Tibial artery (tissue), 4 donors: ENCODE measurements at regions not wholly inside any gene's neighbourhood (a gene's known extent, or its start where the extent isn't known, plus 50 kb on each side); places are given as distances from the start of the nearest gene placed in this dataset.

ENCODE experiments used
- DNase-seq, 2 donors: peaks; one replicate each; pipeline ENCODE4 v3.0.0-alpha.2; 2019
- H3K27ac ChIP-seq, 2 donors: fragments of 200-600 bp; sonication (generic) in 1 of 2; 1 replicate in 1 of 2; 2 replicates in 1 of 2; pipeline ENCODE4 v1.5.1; 2018 to 2019; ENCODE audit warnings: mild to moderate bottlenecking in 1 of 2
- H3K27me3 ChIP-seq, 2 donors: fragments of 200-600 bp; sonication (generic) in 1 of 2; one replicate each; pipeline versions ENCODE4 v1.5.1 to v1.6.0; 2016 to 2019
- H3K36me3 ChIP-seq, 3 donors: fragments of 200-600 bp; sonication (generic) in 2 of 3; one replicate each; pipeline ENCODE4 v1.5.1; 2016 to 2019; ENCODE audit warnings: mild to moderate bottlenecking in 2 of 3
- H3K4me1 ChIP-seq, 4 donors: fragments of 200-600 bp; sonication (generic) in 2 of 4; 1 replicate in 3 of 4; 2 replicates in 1 of 4; pipeline ENCODE4 v1.5.1; 2016 to 2019
- H3K4me3 ChIP-seq, 2 donors: fragments of 200-600 bp; sonication (generic) in 1 of 2; 1 replicate in 1 of 2; 2 replicates in 1 of 2; pipeline ENCODE4 v1.5.1; 2018 to 2019; ENCODE audit warnings: mild to moderate bottlenecking in 2 of 2
- H3K9me3 ChIP-seq, 3 donors: fragments of 200-600 bp; sonication (generic) in 1 of 3; one replicate each; pipeline ENCODE4 v1.5.1; 2016 to 2019
- CTCF ChIP-seq, 2 experiments: fragments of 200-600 bp in 1 of 2; fragments of 450-650 bp in 1 of 2; IDR thresholded peaks; one replicate each; pipeline ENCODE4 v1.5.1; 2017 to 2019; ENCODE audit warnings: antibody characterized with exemption in 2 of 2, mild to moderate bottlenecking in 1 of 2, moderate library complexity in 1 of 2
- intact Hi-C: fragments of 100-400 bp; cut with DNase I; formaldehyde crosslinking; loops from one replicate; pipeline ENCODE4 v1.15.0; 2023; ENCODE audit warnings: low total_unique reads

- no peak overlapping the region for H3K27ac ChIP-seq
- H3K36me3 ChIP-seq: no peaks in the 10 kb centered on the region
- no peaks in the 10 kb centered on the region for H3K9me3 ChIP-seq
- intact Hi-C loops: no loop called here
- no peak overlapping the region for H3K4me3 ChIP-seq
- H3K27me3 ChIP-seq: peaks cover 0 to 7% of the 10 kb centered on the region in 2 donors
- no peak for TF ChIP-seq CTCF (IDR thresholded peaks at IDR 0.05)
- DNase-seq: no peak
- no peaks in the 10 kb centered on the region for H3K4me1 ChIP-seq
These were observed 163.7 kb downstream of the WSCD1 start for GRCh38 chr17:6233856-6234255.

GRCh38 chr17:6233339-6233738 lies 163.2 kb downstream of the WSCD1 start:
- intact Hi-C loops: no loop called here
- Histone ChIP-seq H3K27ac (no peak overlapping the region), H3K4me1 (no peaks in the 10 kb centered on the region), H3K27me3 (peaks cover 0 to 6% of the 10 kb centered on the region in 2 donors), H3K9me3 (no peaks in the 10 kb centered on the region), H3K4me3 (no peak overlapping the region), H3K36me3 (no peaks in the 10 kb centered on the region)
- DNase-seq: no peak
- TF ChIP-seq CTCF (IDR thresholded peaks at IDR 0.05): no peak

- TF ChIP-seq CTCF (IDR thresholded peaks at IDR 0.05): no peak
- Histone ChIP-seq H3K27ac (no peak overlapping the region), H3K36me3 (no peaks in the 10 kb centered on the region), H3K27me3 (peaks cover 0 to 2% of the 10 kb centered on the region in 2 donors), H3K4me3 (no peak overlapping the region), H3K9me3 (no peaks in the 10 kb centered on the region), H3K4me1 (no peaks in the 10 kb centered on the region)
- DNase-seq: no peak
- intact Hi-C loops: no loop called here
These were observed 162.5 kb downstream of the WSCD1 start for GRCh38 chr17:6232732-6233101.

DNA sequence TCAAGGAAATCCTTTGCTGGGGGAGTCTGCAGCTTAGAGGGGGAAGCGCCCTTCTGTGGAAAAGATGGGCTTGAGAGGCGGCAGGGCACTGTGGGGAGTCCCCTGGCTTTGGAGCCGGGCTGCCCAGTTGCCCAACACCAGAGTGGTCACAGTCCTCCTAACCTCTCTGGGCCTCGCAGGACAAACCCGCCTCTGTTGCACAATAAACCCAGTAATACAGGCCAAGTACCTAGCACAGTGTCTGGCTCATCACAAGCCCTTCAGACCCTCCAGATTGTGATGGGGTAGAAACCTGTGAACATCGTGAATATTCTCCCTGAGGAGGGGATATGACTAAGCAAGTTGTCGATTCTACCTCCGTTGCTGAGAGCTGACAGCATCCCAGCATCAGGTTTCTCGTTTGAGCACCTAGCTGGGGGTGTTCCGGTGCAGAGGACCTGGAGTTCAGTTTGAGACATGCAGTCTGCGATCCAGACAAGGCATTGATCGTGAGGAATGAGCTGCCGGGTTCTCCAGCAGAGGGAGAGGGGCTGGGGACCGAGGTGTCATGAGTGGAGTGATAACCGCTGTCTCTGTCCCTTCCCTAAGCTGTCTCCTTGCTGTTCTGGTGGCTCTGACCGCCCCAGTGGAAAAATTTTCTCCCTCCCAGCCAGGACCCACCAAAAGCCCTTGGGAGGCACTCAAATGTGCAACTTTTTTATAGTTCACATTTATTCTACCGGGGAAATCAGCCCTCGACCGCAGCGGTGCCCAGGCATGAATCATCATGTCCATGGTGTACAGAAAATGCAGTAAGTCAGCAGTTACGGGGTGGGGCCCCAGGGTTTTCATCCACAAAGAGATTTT lies 161.9 kb downstream of the WSCD1 start:
- Histone ChIP-seq H3K4me1 (no peaks in the 10 kb centered on the region), H3K27ac (no peak overlapping the region), H3K27me3 (peaks cover 0 to 2% of the 10 kb centered on the region in 2 donors), H3K9me3 (no peaks in the 10 kb centered on the region), H3K4me3 (no peak overlapping the region), H3K36me3 (no peaks in the 10 kb centered on the region)
- TF ChIP-seq CTCF (IDR thresholded peaks at IDR 0.05): no peak
- DNase-seq: no peak
- intact Hi-C loops: no loop called here

DNA sequence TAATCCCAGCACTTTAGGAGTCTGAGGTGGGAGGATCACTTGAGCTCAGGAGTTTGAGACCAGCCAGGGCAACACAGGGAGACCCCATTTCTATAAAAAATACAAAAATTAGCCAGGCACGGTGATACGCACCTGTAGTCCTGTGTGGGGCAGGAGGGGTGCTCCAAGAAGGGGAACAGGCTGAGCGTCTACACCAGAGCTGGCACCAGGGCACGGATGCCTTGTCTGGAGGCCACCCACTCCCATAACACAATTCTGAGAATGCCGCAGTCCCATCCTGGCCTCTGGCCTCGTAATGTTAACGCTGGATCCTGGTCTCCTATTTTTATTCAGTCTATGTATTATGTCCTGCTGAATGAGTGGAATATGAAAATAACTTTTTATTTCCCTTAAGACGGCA lies 161.3 kb downstream of the WSCD1 start:
- no peak for TF ChIP-seq CTCF (IDR thresholded peaks at IDR 0.05)
- peaks cover 0 to 2% of the 10 kb centered on the region in 2 donors for H3K27me3 ChIP-seq
- DNase-seq: no peak
- no peaks in the 10 kb centered on the region for H3K4me1 ChIP-seq
- H3K36me3 ChIP-seq: no peaks in the 10 kb centered on the region
- intact Hi-C loops: no loop called here
- no peaks in the 10 kb centered on the region for H3K9me3 ChIP-seq
- no peak overlapping the region for H3K27ac ChIP-seq
- no peak overlapping the region for H3K4me3 ChIP-seq
